ENCODE measurements at regions not wholly inside any gene's neighbourhood (a gene's known extent, or its start where the extent isn't known, plus 50 kb on each side); places are given as distances from the start of the nearest gene placed in this dataset.
"Not testable (repeated sequence)": the region's sequence is repeated elsewhere in the genome, so short reads cannot be mapped to it uniquely, and the experiment has no call there.

GRCh38 chr9:62119656-62120055, 929.8 kb downstream of the SPATA31A7 start:
- H3K4me3 ChIP-seq (ENCODE audit: low read depth, low read length); DNase-seq (ENCODE audit: low read depth, low spot score); in situ Hi-C loops (cut with HindIII; ENCODE audit: low sequenced_read_pairs): not testable (repeated sequence)

GRCh38 chr9:62125631-62126611, 936.1 kb downstream of the SPATA31A7 start:
- DNase-seq (ENCODE audit: low read depth, low spot score); in situ Hi-C loops (cut with HindIII; ENCODE audit: low sequenced_read_pairs): not testable (repeated sequence)

GRCh38 chr9:62135022-62135421, 945.2 kb downstream of the SPATA31A7 start:
- in situ Hi-C loops (cut with HindIII; ENCODE audit: low sequenced_read_pairs); H3K4me3 ChIP-seq (ENCODE audit: low read depth, low read length); DNase-seq (ENCODE audit: low read depth, low spot score): not testable (repeated sequence)

More at GRCh38 chr9:62125631-62126611, 936.1 kb downstream of the SPATA31A7 start:
- not testable (repeated sequence) for H3K4me3 ChIP-seq (ENCODE audit: low read depth, low read length)

GRCh38 chr9:62145648-62146047, 955.8 kb downstream of the SPATA31A7 start:
- in situ Hi-C loops (cut with HindIII; ENCODE audit: low sequenced_read_pairs); H3K4me3 ChIP-seq (ENCODE audit: low read depth, low read length); DNase-seq (ENCODE audit: low read depth, low spot score): not testable (repeated sequence)
